Breast epithelium (tissue), 3 donors: ENCODE measurements at regions not wholly inside any gene's neighbourhood (a gene's known extent, or its start where the extent isn't known, plus 50 kb on each side); places are given as distances from the start of the nearest gene placed in this dataset.

Experiments
- CTCF ChIP-seq, 3 donors: fragments of 450-650 bp; IDR thresholded peaks; one replicate each; pipeline ENCODE4 v1.5.1; 2016 to 2017; ENCODE audit warnings: antibody characterized with exemption in 3 of 3, mild to moderate bottlenecking in 3 of 3, moderate library complexity in 3 of 3
- POLR2A ChIP-seq: fragments of 450-650 bp; IDR thresholded peaks from one replicate; pipeline ENCODE4 v1.6.1; 2016; ENCODE audit warnings: antibody characterized with exemption, mild to moderate bottlenecking, moderate library complexity
- POLR2AphosphoS5 ChIP-seq, 3 donors: sonication (generic); formaldehyde crosslinking; IDR thresholded peaks; one replicate each; pipeline ENCODE4 v1.6.1; 2017; ENCODE audit warnings: antibody characterized with exemption in 3 of 3

- TF ChIP-seq CTCF (IDR thresholded peaks at IDR 0.05) (no peak), POLR2AphosphoS5 (IDR thresholded peaks at IDR 0.05) (no peak), POLR2A (no peak)
These were observed 229.0 kb upstream of the LCORL start for GRCh38 chr4:18250564-18250963.
